ENCODE measurements at regions not wholly inside any gene's neighbourhood (a gene's known extent, or its start where the extent isn't known, plus 50 kb on each side); places are given as distances from the start of the nearest gene placed in this dataset.

DNA sequence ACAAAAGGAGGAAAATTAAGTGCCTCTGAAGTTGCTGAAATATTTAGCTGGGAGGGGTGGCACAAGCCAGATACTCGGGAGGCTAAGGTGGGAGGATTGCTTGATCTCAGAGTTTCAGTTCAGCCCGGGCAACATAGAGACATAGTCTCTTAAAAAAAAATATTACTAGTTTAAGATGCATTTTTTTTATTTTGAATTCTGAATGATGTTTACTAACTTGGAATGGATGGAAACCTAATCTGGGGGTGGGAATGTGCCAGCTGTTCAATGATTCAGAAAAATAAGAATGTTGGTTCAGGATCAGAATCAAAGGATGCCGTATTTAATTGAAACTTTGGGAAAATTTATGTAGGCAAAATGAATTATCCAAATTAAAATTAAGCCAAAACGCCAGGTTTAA is 167.2 kb upstream of the ANK2 start:
- no peak for FAIRE-seq
- Histone ChIP-seq H3K9me3 (ENCODE audit: control insufficient read depth, low read depth, low read length) (no peaks in the 10 kb centered on the region), H3K4me3 (ENCODE audit: control insufficient read depth in 2 of 3, extremely low read depth in 1 of 3, insufficient read depth in 2 of 3, low read depth in 1 of 3, low read length in 3 of 3) (no peak overlapping the region), H3K4me1 (ENCODE audit: control insufficient read depth, extremely low read depth, insufficient read depth, low read length) (no peaks in the 10 kb centered on the region), H3K4me2 (ENCODE audit: control insufficient read depth, extremely low read depth, insufficient read depth, low read depth, low read length) (no peak overlapping the region), H4K20me1 (ENCODE audit: control insufficient read depth, extremely low read depth, insufficient read depth, low read length) (no peaks in the 10 kb centered on the region), H3K9ac (ENCODE audit: control insufficient read depth, extremely low read depth, insufficient read depth, low read length) (no peak overlapping the region), H2AFZ (ENCODE audit: control insufficient read depth, low read length) (no peak overlapping the region), H3K27me3 (ENCODE audit: control insufficient read depth, extremely low read depth, insufficient read depth, low read length) (no peaks in the 10 kb centered on the region), H3K9me1 (ENCODE audit: control insufficient read depth, extremely low read depth, insufficient read depth, low read length) (no peaks in the 10 kb centered on the region), H3K27ac (ENCODE audit: control insufficient read depth, insufficient read depth, low read length) (no peak overlapping the region), H3K79me2 (ENCODE audit: control insufficient read depth, insufficient read depth, low read length) (no peaks in the 10 kb centered on the region), H3K36me3 (ENCODE audit: control insufficient read depth in 2 of 2, extremely low read depth in 1 of 2, insufficient read depth in 2 of 2, low read length in 2 of 2) (no peaks in the 10 kb centered on the region)
- no peak for DNase-seq (ENCODE audit: low read depth, low spot score)
- dilution Hi-C loops (cut with MboI; ENCODE audit: extremely low pct_ligation_motif_present, low sequenced_read_pairs), result no loop called here
- TF ChIP-seq, protein P1, sequence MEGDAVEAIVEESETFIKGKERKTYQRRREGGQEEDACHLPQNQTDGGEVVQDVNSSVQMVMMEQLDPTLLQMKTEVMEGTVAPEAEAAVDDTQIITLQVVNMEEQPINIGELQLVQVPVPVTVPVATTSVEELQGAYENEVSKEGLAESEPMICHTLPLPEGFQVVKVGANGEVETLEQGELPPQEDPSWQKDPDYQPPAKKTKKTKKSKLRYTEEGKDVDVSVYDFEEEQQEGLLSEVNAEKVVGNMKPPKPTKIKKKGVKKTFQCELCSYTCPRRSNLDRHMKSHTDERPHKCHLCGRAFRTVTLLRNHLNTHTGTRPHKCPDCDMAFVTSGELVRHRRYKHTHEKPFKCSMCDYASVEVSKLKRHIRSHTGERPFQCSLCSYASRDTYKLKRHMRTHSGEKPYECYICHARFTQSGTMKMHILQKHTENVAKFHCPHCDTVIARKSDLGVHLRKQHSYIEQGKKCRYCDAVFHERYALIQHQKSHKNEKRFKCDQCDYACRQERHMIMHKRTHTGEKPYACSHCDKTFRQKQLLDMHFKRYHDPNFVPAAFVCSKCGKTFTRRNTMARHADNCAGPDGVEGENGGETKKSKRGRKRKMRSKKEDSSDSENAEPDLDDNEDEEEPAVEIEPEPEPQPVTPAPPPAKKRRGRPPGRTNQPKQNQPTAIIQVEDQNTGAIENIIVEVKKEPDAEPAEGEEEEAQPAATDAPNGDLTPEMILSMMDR (optimal IDR thresholded peaks at IDR 0.05 in 1 of 3, IDR thresholded peaks at IDR 0.05 in 1 of 3, conservative IDR thresholded peaks at IDR 0.05 in 1 of 3; ENCODE audit: extremely low read depth in 1 of 3, insufficient read depth in 2 of 3, low read length in 3 of 3), result no peak
- no peak for TF ChIP-seq EZH2 (IDR thresholded peaks at IDR 0.05; ENCODE audit: low read length)

DNA sequence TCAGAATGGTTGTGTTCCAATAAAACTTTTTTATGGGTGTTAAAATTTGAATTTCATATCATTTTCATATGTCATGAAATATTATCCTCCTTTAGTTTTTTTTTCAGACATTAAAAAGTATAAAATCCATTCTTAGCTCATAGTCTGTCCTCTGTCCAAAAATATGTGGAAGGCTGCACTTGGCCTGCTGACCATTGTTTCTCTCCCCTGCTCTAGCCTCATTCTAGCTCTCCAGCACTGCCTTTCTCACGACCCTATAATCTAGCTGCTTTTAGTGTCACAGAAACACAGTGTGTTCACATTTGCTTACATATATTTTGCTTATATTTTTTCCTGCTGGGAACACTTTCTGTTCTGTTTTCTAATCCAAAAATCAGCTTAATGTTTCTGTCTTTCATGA is 165.0 kb upstream of the ANK2 start:
- TF ChIP-seq EZH2 (IDR thresholded peaks at IDR 0.05; ENCODE audit: low read length), result no peak
- TF ChIP-seq, protein P1 (optimal IDR thresholded peaks at IDR 0.05 in 1 of 3, IDR thresholded peaks at IDR 0.05 in 1 of 3, conservative IDR thresholded peaks at IDR 0.05 in 1 of 3; ENCODE audit: extremely low read depth in 1 of 3, insufficient read depth in 2 of 3, low read length in 3 of 3), result no peak
- Histone ChIP-seq H3K4me2 (ENCODE audit: control insufficient read depth, extremely low read depth, insufficient read depth, low read depth, low read length) (no peak overlapping the region), H2AFZ (ENCODE audit: control insufficient read depth, low read length) (no peak overlapping the region), H3K4me1 (ENCODE audit: control insufficient read depth, extremely low read depth, insufficient read depth, low read length) (no peaks in the 10 kb centered on the region), H3K27me3 (ENCODE audit: control insufficient read depth, extremely low read depth, insufficient read depth, low read length) (no peaks in the 10 kb centered on the region), H3K36me3 (ENCODE audit: control insufficient read depth in 2 of 2, extremely low read depth in 1 of 2, insufficient read depth in 2 of 2, low read length in 2 of 2) (no peaks in the 10 kb centered on the region), H3K4me3 (ENCODE audit: control insufficient read depth in 2 of 3, extremely low read depth in 1 of 3, insufficient read depth in 2 of 3, low read depth in 1 of 3, low read length in 3 of 3) (no peak overlapping the region), H3K9me1 (ENCODE audit: control insufficient read depth, extremely low read depth, insufficient read depth, low read length) (no peaks in the 10 kb centered on the region), H3K79me2 (ENCODE audit: control insufficient read depth, insufficient read depth, low read length) (no peaks in the 10 kb centered on the region), H4K20me1 (ENCODE audit: control insufficient read depth, extremely low read depth, insufficient read depth, low read length) (no peaks in the 10 kb centered on the region), H3K9me3 (ENCODE audit: control insufficient read depth, low read depth, low read length) (no peaks in the 10 kb centered on the region), H3K27ac (ENCODE audit: control insufficient read depth, insufficient read depth, low read length) (no peak overlapping the region), H3K9ac (ENCODE audit: control insufficient read depth, extremely low read depth, insufficient read depth, low read length) (no peak overlapping the region)
- FAIRE-seq (no peak), DNase-seq (ENCODE audit: low read depth, low spot score) (no peak)
- dilution Hi-C loops (cut with MboI; ENCODE audit: extremely low pct_ligation_motif_present, low sequenced_read_pairs), result no loop called here

Data from keratinocyte (primary cell).